Caco-2 (cell line): ENCODE measurements at regions not wholly inside any gene's neighbourhood (a gene's known extent, or its start where the extent isn't known, plus 50 kb on each side); places are given as distances from the start of the nearest gene placed in this dataset.

Experiments used
- BruUV-seq: library from RNA; stranded (reverse); fragments of 400-500 nt; replicated peaks from 2 replicates; lab custom pipeline; 2021; lab: Mats Ljungman, UMichigan
- CTCF ChIA-PET: fragments of 300-600 bp; sonication (Branson Sonifier 250); formaldehyde crosslinking; loops from one replicate; lab custom pipeline; 2022; ENCODE audit warnings: antibody characterized with exemption; lab: Charles Lee
- POLR2A ChIA-PET: fragments of 300-600 bp; sonication (Branson Sonifier 250); formaldehyde crosslinking; loops from one replicate; lab custom pipeline; 2022; ENCODE audit warnings: antibody characterized with exemption; lab: Charles Lee
- DNase-seq, 2 experiments: peaks; one replicate each; pipeline versions ENCODE4 v3.0.0 to v3.0.0-alpha.2; 2020 to 2022
- H3K27me3 ChIP-seq: replicated peaks from 2 replicates; pipeline ENCODE4 v1.6.0; 2011; ENCODE audit warnings: low read length; ENCODE audit not compliant: control insufficient read depth, insufficient read depth
- H3K36me3 ChIP-seq: 2 replicates; pipeline ENCODE4 v1.5.1; 2011; ENCODE audit warnings: low read length; ENCODE audit not compliant: control insufficient read depth, insufficient read depth
- H3K4me1 ChIP-seq: fragments of 250-450 bp; sonication (Bioruptor Pico); 2 replicates; pipeline ENCODE4 v1.5.1; 2020; ENCODE audit warnings: mild to moderate bottlenecking
- H3K4me3 ChIP-seq: 2 replicates; pipeline ENCODE4 v1.5.1; 2011; ENCODE audit warnings: low read depth, mild to moderate bottlenecking, control low read depth, low read length
- H3K9me3 ChIP-seq: fragments of 250-450 bp; sonication (Bioruptor Pico); 2 replicates; pipeline ENCODE4 v1.5.1; 2020; ENCODE audit warnings: mild to moderate bottlenecking, moderate library complexity
- H3K27ac Mint-ChIP-seq: one replicate; pipeline ENCODE4 v1.8.0; 2022; ENCODE audit warnings: mixed read lengths; ENCODE audit not compliant: unreplicated experiment
- H3K27me3 Mint-ChIP-seq: one replicate; pipeline ENCODE4 v1.8.0; 2022; ENCODE audit warnings: mixed read lengths; ENCODE audit not compliant: insufficient read depth, unreplicated experiment
- H3K36me3 Mint-ChIP-seq: one replicate; pipeline ENCODE4 v1.8.0; 2022; ENCODE audit warnings: mild to moderate bottlenecking, mixed read lengths; ENCODE audit not compliant: insufficient read depth, unreplicated experiment
- H3K4me1 Mint-ChIP-seq: one replicate; pipeline ENCODE4 v1.8.0; 2022; ENCODE audit warnings: low read depth, mixed read lengths; ENCODE audit not compliant: unreplicated experiment
- H3K4me3 Mint-ChIP-seq: one replicate; pipeline ENCODE4 v1.8.0; 2022; ENCODE audit warnings: mild to moderate bottlenecking, moderate library complexity, mixed read lengths; ENCODE audit not compliant: unreplicated experiment
- H3K9me3 Mint-ChIP-seq: one replicate; pipeline ENCODE4 v1.8.0; 2022; ENCODE audit warnings: mixed read lengths; ENCODE audit not compliant: unreplicated experiment
- CTCF ChIP-seq, 2 experiments: fragments of 200-600 bp in 1 of 2; IDR thresholded peaks; 1 replicate in 1 of 2; 2 replicates in 1 of 2; pipeline versions ENCODE4 v1.5.1 to v1.8.0; 2011 to 2022; ENCODE audit warnings: antibody characterized with exemption in 1 of 2, control low read depth in 1 of 2, inconsistent platforms in 1 of 2, low read depth in 1 of 2, low read length in 1 of 2, mild to moderate bottlenecking in 1 of 2, moderate library complexity in 1 of 2; ENCODE audit not compliant: insufficient read depth in 1 of 2, severe bottlenecking in 1 of 2, unreplicated experiment in 1 of 2
- intact Hi-C: fragments of 100-400 bp; cut with micrococcal nuclease; formaldehyde crosslinking; loops from one replicate; pipeline ENCODE4 v1.10.0; 2022; ENCODE audit not compliant: unreplicated experiment

DNA sequence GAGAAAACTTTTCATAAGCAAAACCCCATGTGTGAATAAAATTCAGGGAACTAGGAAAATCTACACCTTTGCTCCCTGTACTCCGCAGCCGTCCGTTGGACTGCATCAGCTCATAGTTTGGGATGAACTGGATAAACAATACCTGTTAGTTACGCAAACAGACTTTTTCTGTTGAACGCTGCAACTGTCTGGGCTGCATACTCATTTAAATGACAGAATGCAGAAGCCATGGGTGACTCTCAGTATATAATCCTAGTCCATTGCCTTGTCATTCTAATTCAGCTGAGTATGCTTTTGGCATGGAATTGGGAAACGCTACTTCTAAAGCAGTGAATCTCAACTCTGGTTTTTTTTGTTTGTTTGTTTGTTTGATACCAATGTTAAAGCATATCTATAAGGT lies 151.6 kb downstream of the SLITRK1 start:
- Histone ChIP-seq H3K9me3 (no peaks in the 10 kb centered on the region), H3K4me3 (no peak overlapping the region), H3K36me3 (no peaks in the 10 kb centered on the region), H3K4me1 (no peaks in the 10 kb centered on the region), H3K27me3 (no peaks in the 10 kb centered on the region)
- Mint-ChIP-seq H3K27me3 (no peaks in the 10 kb centered on the region), H3K9me3 (no peaks in the 10 kb centered on the region), H3K4me3 (no peak overlapping the region), H3K27ac (no peak overlapping the region), H3K36me3 (no peaks in the 10 kb centered on the region), H3K4me1 (peaks cover 6% of the 10 kb centered on the region)
- no peak for TF ChIP-seq CTCF (IDR thresholded peaks at IDR 0.05; ENCODE audit: insufficient read depth in 1 of 2, low read depth in 1 of 2, low read length in 1 of 2, severe bottlenecking in 1 of 2, unreplicated experiment in 1 of 2)
- POLR2A ChIA-PET: no interaction called here
- BruUV-seq: no TSS peak
- intact Hi-C loops: loop anchor here (2.0 kb wide), 1 partner anchor 50 kb away; no protein-coding TSS in a partner anchor
- DNase-seq: no peak
- CTCF ChIA-PET: interaction anchor here (0.5 kb wide), 1 partner anchor 41 kb away, joined by 3 read pairs; no protein-coding TSS in a partner anchor

DNA sequence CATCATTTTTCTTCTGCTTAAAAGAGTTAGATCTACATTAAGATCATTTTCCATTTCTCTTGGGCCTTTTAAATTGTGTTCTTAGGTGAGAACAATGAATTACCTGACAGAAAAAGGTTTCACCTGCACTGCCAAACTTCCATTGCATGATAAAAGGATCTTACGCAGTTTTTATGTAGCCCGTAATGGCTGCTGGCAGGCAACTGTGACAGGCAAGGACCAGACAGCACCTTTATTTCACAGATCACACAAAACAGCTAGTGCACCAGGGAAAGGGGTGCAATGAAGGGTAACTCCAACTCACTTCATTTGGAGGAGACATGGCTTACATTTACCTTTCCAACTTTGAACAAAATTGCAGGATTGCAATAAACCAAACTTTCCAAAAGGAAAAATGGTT lies 159.8 kb downstream of the SLITRK1 start:
- Mint-ChIP-seq H3K4me1 (no peaks in the 10 kb centered on the region), H3K27me3 (peaks cover 8% of the 10 kb centered on the region), H3K9me3 (no peaks in the 10 kb centered on the region), H3K36me3 (no peaks in the 10 kb centered on the region), H3K4me3 (no peak overlapping the region), H3K27ac (no peak overlapping the region)
- Histone ChIP-seq H3K9me3 (no peaks in the 10 kb centered on the region), H3K4me1 (no peaks in the 10 kb centered on the region), H3K4me3 (no peak overlapping the region), H3K27me3 (no peaks in the 10 kb centered on the region), H3K36me3 (no peaks in the 10 kb centered on the region)
- ChIA-PET POLR2A (no interaction called here), CTCF (no interaction called here)
- no peak for TF ChIP-seq CTCF (IDR thresholded peaks at IDR 0.05; ENCODE audit: insufficient read depth in 1 of 2, low read depth in 1 of 2, low read length in 1 of 2, severe bottlenecking in 1 of 2, unreplicated experiment in 1 of 2)
- DNase-seq: no peak
- intact Hi-C loops: no loop called here
- no TSS peak for BruUV-seq

GRCh38 chr13:83716121-83716520 lies 166.2 kb downstream of the SLITRK1 start:
- H3K4me1 Mint-ChIP-seq: no peaks in the 10 kb centered on the region
- no peak overlapping the region for H3K4me3 Mint-ChIP-seq

More at GRCh38 chr13:83716121-83716520, 166.2 kb downstream of the SLITRK1 start:
- Mint-ChIP-seq H3K27ac (no peak overlapping the region), H3K27me3 (peaks cover 5% of the 10 kb centered on the region), H3K36me3 (no peaks in the 10 kb centered on the region), H3K9me3 (no peaks in the 10 kb centered on the region)
- H3K36me3 ChIP-seq: no peaks in the 10 kb centered on the region
- no peak for DNase-seq
- intact Hi-C loops: no loop called here
- ChIA-PET CTCF (no interaction called here), POLR2A (no interaction called here)
- H3K27me3 ChIP-seq: no peaks in the 10 kb centered on the region
- no peak overlapping the region for H3K4me3 ChIP-seq
- no TSS peak for BruUV-seq
- H3K9me3 ChIP-seq: no peaks in the 10 kb centered on the region
- no peak for TF ChIP-seq CTCF (IDR thresholded peaks at IDR 0.05; ENCODE audit: insufficient read depth in 1 of 2, low read depth in 1 of 2, low read length in 1 of 2, severe bottlenecking in 1 of 2, unreplicated experiment in 1 of 2)
- no peaks in the 10 kb centered on the region for H3K4me1 ChIP-seq
